Activated CD8-positive, alpha-beta memory T cell treated with anti-CD3 and anti-CD28 coated beads for 48 hours (primary cell): ENCODE measurements at regions not wholly inside any gene's neighbourhood (a gene's known extent, or its start where the extent isn't known, plus 50 kb on each side); places are given as distances from the start of the nearest gene placed in this dataset.

ENCODE experiments used
- DNase-seq, 3 experiments: peaks; one replicate each; pipeline ENCODE4 v3.0.0-alpha.2; 2020; ENCODE audit warnings: low read depth in 2 of 3, low spot score in 2 of 3

DNA sequence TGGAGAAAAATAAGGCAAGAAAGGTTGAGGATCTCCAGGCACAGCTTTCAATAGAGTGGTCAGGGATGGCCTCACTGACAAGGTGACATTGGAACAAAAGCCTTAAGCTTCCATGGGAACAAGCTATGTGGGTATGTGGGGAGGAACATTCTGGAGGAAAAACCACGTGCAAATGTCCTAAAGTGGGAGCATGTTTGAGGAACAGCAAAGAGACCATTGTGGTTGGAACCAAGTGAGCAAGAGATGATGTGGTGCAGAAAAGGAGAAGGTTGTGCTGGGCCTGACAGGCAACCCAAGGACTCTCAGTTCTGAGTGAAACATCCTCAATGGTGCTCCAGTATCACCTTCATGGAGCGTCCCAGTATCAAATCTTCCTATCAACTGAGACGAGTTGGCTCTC, 184.0 kb downstream of the CAND1 start:
- no peak for DNase-seq

- no peak for DNase-seq
Measured at GRCh38 chr12:67455236-67455635, 186.1 kb downstream of the CAND1 start.

GRCh38 chr12:67456431-67456901, 187.3 kb downstream of the CAND1 start:
- DNase-seq = no peak

GRCh38 chr12:67457136-67457535, 188.0 kb downstream of the CAND1 start:
- DNase-seq = no peak

- no peak for DNase-seq
Measured at GRCh38 chr12:67457778-67458665, 188.9 kb downstream of the CAND1 start.

GRCh38 chr12:67459173-67459572, 189.4 kb upstream of the DYRK2 start:
- no peak for DNase-seq

DNA sequence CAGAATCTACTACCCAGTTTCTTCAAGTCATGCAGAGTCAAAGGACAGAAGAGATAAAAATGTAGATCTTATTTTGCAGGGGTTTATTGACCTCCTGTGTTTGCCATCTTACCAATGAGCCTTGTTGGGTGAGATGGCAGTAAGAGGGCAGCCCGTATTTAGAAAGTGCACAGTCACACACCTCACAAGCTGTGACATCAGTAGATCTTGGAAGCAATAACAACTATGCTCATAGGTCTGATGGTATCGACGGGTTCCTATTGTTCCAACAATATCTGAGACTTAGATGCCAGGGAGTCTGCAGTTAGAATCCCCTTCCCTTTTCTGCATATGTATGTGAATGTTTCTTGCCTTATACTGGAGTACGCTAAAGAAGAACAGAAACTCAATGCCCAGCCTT, 189.0 kb upstream of the DYRK2 start:
- no peak for DNase-seq

- no peak for DNase-seq
Measured at GRCh38 chr12:67460388-67460787, 188.2 kb upstream of the DYRK2 start.

- DNase-seq = no peak
Measured at GRCh38 chr12:67468549-67469245, 179.8 kb upstream of the DYRK2 start.

DNA sequence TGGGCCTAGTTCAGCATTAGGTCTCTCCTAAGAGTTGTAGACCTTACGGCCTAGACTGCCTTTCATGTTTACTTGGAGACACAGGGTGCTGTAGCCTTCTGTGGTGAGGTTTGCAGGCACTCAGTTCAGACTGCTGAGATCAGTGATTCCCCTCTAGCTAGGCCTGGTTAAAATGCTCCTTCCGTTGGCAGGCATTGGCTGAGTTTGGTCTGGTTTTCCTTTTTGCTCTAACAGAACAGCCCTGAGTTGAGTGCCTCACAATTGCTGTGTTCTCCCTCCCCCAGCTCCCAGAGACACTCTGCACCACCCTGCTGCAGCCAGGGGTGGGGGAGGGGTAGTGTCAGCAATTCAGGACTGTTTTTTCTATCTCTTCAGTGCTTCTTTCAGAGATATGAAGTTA, 178.9 kb upstream of the DYRK2 start:
- no peak for DNase-seq

DNA sequence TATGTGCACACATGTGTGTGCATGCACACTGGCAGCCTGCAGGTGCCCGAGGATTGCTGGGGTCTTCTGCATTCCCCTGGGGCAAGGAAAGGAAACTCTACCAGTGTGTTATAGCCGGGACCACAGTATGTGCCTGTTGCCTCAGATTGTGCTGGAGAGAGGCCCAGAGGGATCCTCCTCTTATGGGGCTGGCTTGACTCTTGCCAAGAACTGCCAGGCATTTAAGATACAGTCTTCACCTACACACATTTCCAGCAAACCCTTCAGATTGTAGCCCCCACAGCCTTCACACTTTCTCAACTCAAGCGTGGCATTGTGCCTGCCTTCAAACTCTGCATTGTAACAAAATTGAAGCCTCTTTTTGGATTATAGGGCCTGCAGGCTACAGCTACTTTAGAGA, 176.7 kb upstream of the DYRK2 start:
- DNase-seq = no peak

DNA sequence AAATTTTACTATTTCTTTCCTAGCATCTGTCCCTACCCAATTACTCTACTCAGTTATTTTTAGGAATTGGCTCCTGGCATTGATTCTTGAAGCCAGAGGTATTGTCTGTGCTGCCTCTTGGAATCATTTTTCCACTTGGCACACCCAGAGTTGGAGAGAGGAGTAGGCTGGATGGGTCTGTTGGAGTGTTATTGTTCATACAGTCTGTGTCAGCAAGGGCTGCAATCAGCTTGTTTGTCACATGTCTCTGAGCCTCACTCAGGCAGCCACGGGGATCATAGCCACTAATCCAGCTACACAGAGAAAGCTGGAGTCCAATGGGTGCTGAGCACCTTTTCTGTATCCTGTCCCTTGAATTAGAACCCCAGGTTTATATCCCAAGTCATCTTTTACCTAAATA, 176.0 kb upstream of the DYRK2 start:
- no peak for DNase-seq

- no peak for DNase-seq
Measured at GRCh38 chr12:67474934-67475620, 173.5 kb upstream of the DYRK2 start.

GRCh38 chr12:67475725-67476124, 172.8 kb upstream of the DYRK2 start:
- no peak for DNase-seq

GRCh38 chr12:67477681-67478265, 170.8 kb upstream of the DYRK2 start:
- DNase-seq = no peak

- peak in 1 of 3 experiments; percentile 13 for DNase-seq
Measured at GRCh38 chr12:67482751-67483661, 165.5 kb upstream of the DYRK2 start.

- DNase-seq = no peak
Measured at GRCh38 chr12:67483871-67484554, 164.5 kb upstream of the DYRK2 start.

GRCh38 chr12:67484791-67485480, 163.6 kb upstream of the DYRK2 start:
- DNase-seq = no peak

- DNase-seq = no peak
Measured at GRCh38 chr12:67486671-67487070, 161.9 kb upstream of the DYRK2 start.
